ENCODE measurements at regions not wholly inside any gene's neighbourhood (a gene's known extent, or its start where the extent isn't known, plus 50 kb on each side); places are given as distances from the start of the nearest gene placed in this dataset.

DNA sequence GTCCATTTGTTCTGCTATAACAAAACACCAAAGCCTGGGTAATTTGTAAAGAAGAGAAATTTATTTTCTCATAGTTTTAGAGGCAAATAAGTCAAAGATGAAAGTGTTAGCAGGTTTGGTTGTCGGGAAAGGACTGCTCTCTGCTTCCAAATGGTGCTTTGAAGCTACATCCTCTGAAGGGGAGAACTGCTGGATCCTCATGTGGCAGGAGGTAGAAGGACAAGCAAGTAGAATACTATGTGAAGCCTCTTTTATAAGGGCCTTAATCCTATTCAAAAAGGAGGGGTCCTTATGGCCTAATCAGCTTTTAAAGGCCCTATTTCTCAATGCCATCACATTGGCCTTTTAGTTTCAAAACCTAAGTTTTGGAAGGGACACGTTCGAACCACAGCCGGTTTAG, 826.0 kb upstream of the EPHA7 start:
- TF ChIP-seq, protein P1, sequence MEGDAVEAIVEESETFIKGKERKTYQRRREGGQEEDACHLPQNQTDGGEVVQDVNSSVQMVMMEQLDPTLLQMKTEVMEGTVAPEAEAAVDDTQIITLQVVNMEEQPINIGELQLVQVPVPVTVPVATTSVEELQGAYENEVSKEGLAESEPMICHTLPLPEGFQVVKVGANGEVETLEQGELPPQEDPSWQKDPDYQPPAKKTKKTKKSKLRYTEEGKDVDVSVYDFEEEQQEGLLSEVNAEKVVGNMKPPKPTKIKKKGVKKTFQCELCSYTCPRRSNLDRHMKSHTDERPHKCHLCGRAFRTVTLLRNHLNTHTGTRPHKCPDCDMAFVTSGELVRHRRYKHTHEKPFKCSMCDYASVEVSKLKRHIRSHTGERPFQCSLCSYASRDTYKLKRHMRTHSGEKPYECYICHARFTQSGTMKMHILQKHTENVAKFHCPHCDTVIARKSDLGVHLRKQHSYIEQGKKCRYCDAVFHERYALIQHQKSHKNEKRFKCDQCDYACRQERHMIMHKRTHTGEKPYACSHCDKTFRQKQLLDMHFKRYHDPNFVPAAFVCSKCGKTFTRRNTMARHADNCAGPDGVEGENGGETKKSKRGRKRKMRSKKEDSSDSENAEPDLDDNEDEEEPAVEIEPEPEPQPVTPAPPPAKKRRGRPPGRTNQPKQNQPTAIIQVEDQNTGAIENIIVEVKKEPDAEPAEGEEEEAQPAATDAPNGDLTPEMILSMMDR (optimal IDR thresholded peaks at IDR 0.05 in 1 of 3, IDR thresholded peaks at IDR 0.05 in 1 of 3, conservative IDR thresholded peaks at IDR 0.05 in 1 of 3; ENCODE audit: extremely low read depth in 1 of 3, insufficient read depth in 2 of 3, low read length in 3 of 3), result no peak
- no peak for TF ChIP-seq EZH2 (IDR thresholded peaks at IDR 0.05; ENCODE audit: low read length)
